LHCN-M2 (cell line): ENCODE measurements at regions not wholly inside any gene's neighbourhood (a gene's known extent, or its start where the extent isn't known, plus 50 kb on each side); places are given as distances from the start of the nearest gene placed in this dataset.

Source experiments
- DNase-seq: peaks from one replicate; pipeline ENCODE4 v3.0.0-alpha.2; 2012; ENCODE audit warnings: low read depth

DNA sequence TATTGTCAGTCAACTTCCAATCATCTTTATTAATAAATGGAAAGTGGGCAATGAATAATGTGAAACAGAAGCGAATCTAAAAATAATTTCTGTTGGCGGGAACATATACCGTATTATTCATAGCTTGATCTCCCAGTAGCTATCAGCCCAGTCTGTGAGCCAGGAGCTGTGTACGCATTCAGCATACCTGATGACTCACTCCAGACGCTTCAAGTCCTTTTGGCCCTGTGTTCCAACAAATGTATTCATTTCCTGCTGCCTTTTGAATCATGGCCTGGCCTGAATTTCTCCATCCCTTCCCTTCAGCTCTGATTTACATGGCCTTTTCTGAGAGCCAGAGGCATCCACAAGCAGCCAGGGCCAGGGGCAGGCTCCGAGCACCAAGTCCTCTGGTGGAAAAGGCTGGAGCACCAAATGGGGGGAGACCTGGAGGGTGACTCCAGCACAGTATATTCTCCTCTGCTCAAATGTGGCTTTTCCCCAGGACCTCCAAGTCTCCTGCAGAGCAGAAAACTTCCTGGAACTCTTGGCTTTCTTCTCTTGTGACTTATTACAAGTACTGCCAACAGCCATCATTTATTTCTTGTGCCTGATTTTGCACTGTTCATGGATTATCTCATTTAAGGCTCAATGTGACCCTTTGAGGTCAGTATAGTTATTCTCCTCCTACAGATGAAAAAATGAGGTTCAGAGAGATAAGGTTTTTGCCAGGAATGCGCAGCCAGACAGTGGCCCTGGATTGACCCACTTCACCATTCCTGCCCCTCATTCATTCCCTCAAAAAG is 108.7 kb downstream of the EN1 start:
- peak; percentile 94 for DNase-seq

DNA sequence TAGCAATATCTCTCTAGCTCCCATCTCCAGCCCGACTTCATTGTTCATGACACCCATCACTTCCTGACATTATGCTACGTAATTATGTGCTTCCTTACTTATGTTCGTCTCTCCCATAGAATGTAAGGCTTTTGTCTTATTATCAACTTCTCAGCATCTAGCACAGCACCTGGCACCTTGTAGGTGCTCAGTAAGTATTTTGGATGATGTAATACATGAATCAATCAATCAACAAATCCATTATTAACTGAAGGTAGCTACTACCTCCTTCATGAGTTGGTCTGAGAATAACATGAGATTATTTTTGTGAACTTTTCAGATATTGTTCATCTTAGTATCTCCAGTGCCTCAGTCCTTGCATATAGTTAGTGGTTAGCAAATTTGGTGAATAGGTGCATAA is 109.3 kb downstream of the EN1 start:
- no peak for DNase-seq

DNA sequence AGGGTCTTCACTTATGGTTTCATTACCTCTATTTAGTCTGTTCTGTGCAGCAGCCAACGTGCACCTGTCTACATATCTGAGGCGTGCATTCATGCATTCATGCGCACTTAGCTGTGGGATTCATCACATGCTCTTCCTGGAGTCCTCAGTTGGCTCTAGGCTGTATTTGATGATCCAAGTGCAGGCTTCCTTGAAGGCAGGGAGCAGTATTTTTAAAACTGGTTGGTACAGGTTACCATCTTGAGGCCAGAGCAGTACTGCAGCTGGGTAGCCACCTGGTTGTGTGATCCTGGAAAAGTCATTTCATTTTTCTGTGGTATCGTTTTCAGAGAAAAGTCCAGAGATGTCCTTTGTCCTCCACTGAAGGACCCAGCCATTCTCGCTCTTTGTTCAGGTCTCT is 109.8 kb downstream of the EN1 start:
- no peak for DNase-seq

DNA sequence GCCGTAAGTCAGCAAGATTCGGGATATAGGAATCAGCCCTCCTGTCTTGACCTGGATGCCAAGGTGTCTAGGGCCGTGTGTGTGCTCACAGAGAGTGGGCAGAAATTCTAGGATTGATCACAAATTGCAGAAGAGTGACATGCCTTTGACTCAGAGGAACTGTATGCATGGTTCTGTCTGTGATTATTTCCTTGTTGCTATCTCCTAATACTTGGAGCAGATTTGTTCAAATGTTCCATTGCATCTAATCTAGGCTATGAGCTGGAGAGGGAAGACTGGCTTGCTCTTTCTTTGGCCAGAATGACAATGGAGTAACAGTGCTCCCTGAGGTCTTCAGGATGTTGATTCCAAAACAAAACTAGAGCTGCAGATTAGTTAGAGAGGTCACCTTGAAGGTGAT is 115.0 kb downstream of the EN1 start:
- no peak for DNase-seq

DNA sequence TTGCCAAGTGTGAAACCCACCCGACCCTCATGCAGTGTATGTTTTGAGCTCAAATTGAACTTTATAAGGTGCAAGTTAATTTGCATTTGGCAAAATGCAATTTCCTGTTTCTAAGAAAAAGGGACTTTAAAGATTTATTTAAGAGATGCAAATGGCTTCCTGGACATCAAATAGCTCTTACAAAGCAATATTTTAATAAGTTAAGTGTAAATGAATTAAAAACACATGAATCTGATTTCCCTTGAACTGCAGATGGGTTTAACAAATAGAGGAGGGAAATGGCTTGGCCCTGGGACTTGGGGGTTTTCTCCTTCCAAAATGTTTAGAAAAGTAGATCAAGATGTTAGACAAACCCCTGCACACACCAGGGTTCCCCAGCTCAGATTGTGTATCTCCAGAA is 116.0 kb downstream of the EN1 start:
- no peak for DNase-seq

DNA sequence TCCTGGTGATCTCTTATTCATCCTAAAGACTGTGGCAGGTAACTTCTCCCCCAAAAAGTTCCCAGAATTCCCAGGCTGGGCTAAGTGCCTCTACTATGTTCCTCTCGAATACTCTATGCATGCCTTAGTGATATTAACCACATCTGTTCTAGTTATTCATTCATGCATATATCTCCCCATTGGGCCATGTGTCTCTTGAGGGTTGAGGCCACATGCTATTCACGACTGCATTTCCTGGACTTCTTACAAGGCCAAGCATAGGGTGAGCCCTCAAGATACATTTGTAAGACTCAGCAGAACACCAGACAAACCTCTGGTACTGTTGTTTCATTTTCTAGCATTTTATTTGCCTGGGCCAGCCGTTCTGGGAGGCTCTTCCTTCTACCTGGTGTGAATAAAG is 117.0 kb downstream of the EN1 start:
- no peak for DNase-seq

DNA sequence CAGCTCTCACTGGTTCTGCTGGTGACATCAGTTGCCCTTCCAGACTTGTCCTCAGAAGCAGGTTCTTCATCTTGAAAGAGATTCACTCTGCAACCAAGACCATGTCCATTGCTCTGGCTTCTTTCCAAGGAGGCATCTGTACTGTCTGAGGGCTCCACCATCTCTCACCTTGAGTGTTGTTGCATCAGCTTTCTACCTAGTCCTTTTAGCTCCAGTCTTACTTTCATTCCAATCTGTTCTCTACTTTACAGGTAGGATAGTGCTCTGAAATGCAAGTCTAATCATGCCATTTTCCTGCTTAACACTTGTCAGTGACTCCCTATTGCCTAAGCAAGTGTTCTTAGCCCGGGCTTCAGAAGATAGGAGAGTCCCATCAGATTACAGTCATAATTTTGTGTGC is 117.7 kb downstream of the EN1 start:
- DNase-seq, result no peak

DNA sequence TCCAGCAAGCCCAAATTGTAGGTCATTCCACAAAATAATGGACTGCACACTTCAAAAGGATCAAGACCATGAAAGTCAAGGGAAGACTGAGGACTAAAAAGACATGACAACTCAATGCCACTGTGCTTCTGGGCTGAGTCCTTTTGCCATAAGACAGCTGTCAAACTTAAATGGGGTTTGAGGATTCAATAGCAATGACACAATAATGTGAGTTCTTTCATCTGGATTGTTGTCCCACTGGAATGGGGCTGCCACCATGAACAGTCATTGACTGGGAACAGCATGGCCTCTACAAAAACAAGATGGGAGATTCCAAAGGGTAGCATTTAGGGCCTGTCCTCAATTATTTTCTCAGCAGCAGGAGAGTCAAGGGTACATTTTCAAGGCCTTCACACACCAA is 118.5 kb downstream of the EN1 start:
- no peak for DNase-seq

DNA sequence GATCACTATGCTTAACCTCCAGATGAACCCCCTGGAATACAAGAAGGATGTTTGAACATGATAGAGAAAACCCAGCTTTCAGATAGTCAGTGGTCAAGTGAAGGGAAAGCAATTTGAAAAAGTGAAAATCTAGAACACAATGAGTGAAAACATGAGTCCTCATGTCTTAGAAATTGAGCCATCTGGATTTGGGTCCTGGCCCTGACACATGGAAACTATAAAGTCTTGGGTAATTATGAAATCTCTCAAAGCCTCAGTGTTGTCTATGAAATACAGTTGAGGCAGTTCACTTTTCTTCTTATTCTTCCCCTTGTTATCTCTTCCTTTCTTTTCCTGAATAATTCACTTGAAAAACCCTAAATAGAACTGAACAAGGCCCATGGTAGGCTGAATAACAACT is 120.6 kb downstream of the EN1 start:
- DNase-seq, result no peak

DNA sequence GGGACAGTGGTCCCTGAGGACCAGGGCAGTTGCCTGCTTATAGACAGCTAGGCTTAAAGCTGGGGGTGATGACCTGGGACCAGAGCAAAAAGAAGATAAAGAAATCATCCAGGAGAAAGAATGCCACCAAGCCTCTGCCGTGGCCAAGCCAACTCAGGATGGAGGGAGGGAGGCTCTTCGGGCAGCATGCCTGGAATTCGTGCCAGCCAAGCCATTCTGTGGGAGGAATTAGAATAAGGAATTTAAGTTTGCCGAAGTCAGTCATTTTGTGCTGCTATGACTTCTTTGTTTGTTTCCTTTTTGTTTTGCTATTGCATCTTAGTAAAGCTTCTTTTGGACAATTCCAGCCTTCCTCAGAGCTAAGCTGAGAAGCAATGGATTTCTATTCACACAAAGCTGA is 124.1 kb downstream of the EN1 start:
- no peak for DNase-seq

DNA sequence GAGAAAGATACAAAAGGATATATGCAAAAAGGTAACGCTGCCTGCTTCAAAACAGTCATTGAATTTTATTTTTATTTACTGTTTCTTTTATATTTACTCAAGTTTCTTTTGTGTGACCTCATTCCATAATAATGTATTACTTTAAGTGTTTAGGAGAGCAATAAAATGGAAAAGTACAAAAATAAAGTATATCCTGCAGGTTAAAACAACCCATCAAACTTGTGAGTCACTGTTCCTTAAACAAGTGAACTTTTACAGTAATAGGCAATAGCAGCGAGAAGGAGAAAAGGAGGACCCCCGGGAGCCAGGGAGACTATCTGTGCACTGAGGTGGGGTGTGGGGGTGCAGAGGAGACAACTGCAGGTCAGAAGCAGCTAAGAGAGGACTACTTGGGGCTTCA is 124.5 kb downstream of the EN1 start:
- DNase-seq, result no peak

DNA sequence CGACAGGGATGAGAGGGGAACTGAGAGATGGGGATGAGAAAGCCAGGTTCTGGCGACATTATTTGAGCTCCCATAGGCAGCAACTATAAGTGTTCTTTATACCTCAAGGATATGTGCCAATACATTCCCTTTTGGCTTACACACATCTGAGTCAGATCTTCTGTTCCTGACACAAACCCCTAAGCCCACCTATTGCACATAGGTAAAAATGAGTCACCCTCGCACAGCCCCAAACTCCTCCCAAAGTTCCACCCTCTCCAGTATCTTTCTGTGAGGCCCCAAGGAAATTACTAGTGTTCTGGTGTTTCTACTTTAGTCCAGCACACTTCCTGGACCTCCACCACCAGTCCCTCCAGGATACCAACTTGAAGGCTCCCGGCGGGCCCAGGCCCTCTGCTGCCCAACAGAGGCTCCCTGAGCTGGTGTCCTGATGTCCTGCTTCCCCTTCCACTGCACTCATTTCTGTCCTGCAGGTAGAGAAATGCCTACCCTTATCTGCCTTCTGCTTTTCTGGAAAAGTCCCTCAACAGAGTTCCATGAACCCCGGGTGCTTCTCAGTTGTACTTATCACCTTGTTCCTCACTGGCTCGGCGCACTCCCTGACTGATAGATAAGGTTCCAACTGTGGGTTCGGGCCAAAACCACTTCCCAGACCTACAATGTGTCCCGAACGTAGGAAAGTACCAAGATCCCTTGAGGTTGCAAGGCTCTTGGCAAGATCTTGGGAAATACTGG is 125.5 kb downstream of the EN1 start:
- no peak for DNase-seq

DNA sequence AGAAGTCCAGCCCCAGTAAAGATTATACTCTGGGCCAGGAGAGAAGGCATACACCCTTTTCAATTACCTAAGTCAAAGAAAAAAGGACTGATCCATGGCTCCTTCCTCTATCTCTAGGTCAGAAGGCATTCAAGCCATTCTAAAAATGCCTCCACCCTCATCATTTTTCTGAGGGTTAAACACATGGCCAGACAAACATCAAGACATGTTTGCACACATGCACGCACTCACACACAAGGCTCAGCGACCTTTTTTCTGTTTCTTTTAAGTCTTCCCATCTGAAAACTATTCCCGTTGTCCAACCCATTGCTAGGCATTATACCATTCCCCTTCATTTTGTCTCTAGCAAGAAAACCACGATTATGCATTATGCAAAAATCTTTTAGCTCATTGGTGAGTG is 126.6 kb downstream of the EN1 start:
- no peak for DNase-seq

DNA sequence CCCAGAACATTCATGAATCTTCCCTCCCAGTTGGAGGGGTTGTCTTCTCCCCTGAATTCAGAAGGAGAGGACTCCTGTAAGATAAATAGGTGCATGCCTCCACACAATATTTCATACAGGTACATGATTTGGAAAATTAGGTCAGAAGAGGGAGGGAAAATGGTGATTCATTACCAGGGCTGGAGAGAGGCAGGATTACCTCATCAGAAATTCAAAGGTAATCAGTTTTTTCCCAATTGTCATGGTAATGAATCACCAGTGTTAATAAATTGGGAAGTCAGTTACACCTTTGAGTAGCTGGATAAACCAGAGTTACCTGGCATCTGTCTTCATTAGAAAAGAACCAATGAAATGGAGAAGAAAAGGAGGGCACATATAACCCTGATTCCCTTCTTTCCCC is 128.5 kb downstream of the EN1 start:
- DNase-seq, result no peak

DNA sequence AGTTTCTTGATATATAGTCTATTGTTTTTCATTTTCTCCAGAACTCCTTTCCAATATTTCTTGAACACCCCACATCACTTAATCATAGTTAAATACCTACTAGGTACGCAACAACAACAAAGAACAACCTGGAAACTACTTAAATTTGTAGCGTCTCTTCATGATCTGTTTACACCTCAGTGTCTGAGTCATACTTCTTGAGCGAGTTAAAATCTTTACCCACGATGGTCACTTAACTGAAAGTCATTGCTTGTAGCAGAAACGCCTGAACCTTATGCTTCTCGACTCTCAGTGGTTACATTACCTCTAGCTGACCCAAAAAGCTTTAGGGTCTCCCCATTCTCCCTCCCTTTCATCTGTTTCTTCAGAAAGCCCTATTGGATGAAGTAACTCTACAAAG is 131.3 kb downstream of the EN1 start:
- no peak for DNase-seq

DNA sequence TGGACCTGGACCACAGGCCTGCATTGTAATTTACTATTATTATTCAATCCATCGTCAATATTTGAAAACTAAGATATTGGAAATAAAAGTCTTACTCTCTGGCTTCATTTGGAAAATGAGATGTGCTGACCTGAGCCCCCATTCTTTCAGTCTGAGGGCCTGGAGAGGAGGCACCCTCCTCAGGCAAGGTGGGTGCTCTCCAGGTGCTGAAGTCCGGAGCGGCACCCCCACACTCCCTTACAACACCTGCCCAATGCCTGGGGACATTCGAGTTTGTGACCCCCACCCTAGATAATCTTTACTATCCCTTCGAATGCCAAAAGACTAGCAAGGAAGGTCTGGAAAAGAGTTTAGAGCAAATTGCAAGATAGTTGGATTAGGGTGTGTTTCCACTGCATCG is 133.3 kb downstream of the EN1 start:
- no peak for DNase-seq

DNA sequence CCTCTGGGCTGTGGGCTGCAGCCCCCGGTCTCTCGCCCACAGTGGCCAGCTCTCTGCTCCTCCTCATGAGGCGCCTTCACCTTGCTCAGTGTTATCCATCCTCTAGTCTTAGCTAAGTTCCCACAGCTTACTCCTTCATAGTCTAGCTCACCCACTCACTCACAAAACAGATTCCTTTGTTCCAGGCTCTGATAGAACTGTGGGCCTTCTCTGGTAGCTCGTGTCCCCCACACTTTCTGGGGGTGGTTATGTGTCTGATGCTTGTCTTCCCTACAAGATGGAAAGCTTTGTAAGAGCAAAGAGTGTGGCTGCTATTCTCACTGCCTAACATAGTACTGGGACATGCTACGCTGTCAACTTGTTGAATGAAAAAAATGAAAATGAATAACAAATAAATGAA is 135.8 kb downstream of the EN1 start:
- DNase-seq, result no peak

DNA sequence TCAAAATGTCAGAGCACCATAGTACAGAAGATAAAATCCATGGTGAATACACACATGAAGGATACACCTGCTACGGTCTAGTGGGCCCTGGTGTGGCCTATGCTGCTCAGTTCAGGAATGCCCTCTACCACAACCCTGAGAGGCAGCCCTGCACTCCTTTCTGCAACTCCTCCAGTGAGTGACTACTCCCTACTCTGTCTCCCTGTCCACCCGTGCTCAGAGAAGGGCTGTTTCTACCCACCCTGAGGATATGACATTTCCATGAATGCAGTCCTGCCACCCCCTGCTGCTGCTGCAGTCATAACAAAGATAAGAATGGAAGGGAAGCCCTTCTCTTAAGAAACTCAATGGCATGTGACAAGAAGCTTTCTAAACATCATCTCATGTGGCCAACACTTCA is 137.0 kb downstream of the EN1 start:
- no peak for DNase-seq

DNA sequence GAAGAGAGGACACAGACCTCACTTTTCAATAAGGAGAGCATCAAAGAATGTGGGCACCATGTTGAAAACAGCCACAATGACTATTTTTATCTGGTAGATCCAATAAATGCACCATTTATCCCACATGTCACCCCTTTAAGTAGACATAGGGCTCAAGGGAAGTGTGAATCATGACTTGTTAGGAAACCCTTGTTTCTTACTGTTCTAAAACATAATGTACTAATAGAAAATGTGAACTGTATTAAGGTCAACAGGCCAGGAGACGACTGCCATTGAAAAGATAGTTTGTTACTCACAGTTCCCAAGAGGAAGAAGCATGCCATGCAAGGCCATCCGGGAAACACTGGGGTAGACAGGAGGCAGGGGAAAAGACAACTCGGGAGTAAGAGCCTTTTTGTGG is 137.7 kb downstream of the EN1 start:
- DNase-seq, result peak; percentile 44

DNA sequence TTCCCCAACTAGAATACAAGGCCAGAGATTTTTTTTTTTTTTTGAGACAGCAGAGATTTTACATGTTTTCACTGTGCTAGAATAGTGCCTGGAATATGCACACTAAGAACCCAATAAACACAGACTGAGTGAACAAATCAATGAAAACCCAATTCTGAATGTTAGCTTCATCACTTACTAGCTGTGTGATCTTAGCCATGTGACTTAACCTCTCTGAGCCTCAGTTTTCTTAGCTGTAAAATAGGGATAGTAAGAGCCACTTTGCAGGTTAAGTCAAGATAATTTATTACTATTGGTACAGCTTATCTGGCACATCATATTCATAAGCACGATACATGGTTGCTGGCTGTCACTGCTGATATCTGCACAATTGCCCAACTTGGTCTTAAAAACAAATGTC is 140.6 kb downstream of the EN1 start:
- no peak for DNase-seq

DNA sequence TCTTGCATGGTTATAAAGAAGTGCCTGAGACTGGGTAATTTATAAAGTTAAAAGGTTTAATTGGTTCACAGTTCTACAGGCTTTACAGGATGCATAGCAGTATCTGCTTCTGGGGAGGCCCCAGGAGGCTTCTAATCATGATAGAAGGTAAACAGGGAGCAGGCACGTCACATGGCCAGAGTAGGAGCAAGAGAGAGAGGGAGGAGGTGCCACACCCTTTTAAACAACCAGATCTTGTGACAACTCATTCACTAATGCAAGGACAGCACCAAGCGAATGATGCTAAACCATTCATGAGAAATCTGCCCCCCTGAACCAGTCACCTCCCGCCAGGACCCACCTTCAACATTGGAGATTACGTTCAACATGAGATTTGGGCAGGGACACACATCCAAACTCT is 141.1 kb downstream of the EN1 start:
- DNase-seq, result no peak

DNA sequence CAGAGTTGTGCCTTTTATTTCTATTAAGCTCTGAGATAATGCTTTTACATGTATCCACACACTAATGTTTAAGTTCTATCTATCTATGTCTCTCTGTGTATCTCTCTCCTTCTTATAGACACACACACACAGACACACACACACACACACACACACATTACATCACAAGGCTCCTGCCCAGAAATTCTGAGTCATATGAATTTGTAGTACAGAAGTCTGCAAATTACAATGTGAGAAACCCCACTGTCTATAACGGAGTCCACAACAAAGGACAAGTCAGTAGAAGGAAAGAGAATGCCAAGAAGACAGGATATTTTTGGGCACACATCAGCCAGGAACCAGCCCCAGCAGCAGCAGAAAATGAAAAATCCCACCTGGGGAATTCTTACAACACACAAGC is 142.4 kb downstream of the EN1 start:
- peak; percentile 37 for DNase-seq

DNA sequence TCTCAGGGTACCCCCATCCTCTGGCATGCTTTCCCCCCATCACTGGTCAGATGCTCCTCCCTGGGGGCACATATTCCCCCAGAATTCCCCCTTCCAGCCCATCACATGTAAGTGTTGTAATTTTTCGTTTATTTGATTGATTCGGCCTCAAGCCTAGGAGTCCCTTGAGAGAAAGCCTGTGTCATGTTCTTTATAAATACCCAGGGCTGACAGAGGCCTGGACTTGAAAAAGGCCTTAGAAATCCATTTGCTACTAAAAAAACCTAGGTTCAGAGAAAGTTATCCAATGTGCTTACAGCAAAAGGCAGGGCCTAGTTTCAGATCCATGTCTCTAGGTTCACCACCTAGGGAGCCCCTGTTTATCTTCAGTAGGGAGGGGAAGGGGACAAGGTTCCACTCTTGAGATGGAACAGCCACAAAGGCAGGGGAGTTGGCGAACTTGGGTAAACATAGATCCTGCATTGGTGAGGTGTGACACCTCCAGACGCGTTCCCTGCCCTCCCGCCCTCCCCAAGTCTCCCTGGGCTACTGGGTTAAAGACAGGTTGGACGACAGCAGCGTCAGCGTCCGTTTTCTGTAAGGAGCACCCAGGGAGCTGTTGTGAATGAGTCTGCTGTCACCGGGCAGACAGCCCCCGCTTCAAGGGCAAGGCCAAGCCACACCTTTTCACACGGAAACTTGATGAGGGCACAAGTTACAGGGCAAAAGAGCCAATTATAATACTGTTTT is 147.8 kb downstream of the EN1 start:
- no peak for DNase-seq
